GM23338 (cell line): ENCODE measurements at regions not wholly inside any gene's neighbourhood (a gene's known extent, or its start where the extent isn't known, plus 50 kb on each side); places are given as distances from the start of the nearest gene placed in this dataset.

Experiments used
- CREB1 ChIP-seq: fragments of 250-450 bp; sonication (Bioruptor Pico); IDR thresholded peaks from 2 replicates; pipeline ENCODE4 v1.5.0; 2020; ENCODE audit warnings: low read depth, mild to moderate bottlenecking, moderate library complexity
- CTCF ChIP-seq, 2 experiments: fragments of 200-600 bp in 1 of 2; sonication (generic) in 1 of 2; conservative IDR thresholded peaks; 2 replicates each; pipeline versions ENCODE4 v1.5.1 to v1.6.1; 2016 to 2017; ENCODE audit warnings: antibody characterized with exemption in 2 of 2, low read depth in 2 of 2, mild to moderate bottlenecking in 2 of 2, moderate library complexity in 1 of 2
- EZH2 ChIP-seq: fragments of 200-600 bp; sonication (generic); IDR thresholded peaks from one replicate; pipeline ENCODE4 v1.8.0; 2017; ENCODE audit warnings: antibody characterized with exemption, mild to moderate bottlenecking, low read depth; ENCODE audit not compliant: unreplicated experiment
- EZH2phosphoT487 ChIP-seq: fragments of 200-600 bp; sonication (generic); IDR thresholded peaks from one replicate; pipeline ENCODE4 v1.8.1; 2018; ENCODE audit warnings: antibody characterized with exemption; ENCODE audit not compliant: unreplicated experiment
- POLR2AphosphoS5 ChIP-seq: IDR thresholded peaks from 2 replicates; pipeline ENCODE4 v1.6.1; 2016; ENCODE audit warnings: antibody characterized with exemption, low read depth
- REST ChIP-seq: IDR thresholded peaks from one replicate; pipeline ENCODE4 v1.6.1; 2018; ENCODE audit warnings: antibody characterized with exemption; ENCODE audit not compliant: unreplicated experiment

- no peak for TF ChIP-seq EZH2phosphoT487
- no peak for TF ChIP-seq CTCF (conservative IDR thresholded peaks at IDR 0.05; ENCODE audit: low read depth in 2 of 2)
- no peak for TF ChIP-seq REST
- no peak for TF ChIP-seq CREB1 (CRISPR knock-in tag)
- no peak for TF ChIP-seq POLR2AphosphoS5
- TF ChIP-seq EZH2 = no peak
Observed at GRCh38 chr5:167731951-167732350, 559.5 kb upstream of the WWC1 start.
